Right hindlimb (tissue), 1 donor: ENCODE measurements at regions not wholly inside any gene's neighbourhood (a gene's known extent, or its start where the extent isn't known, plus 50 kb on each side); places are given as distances from the start of the nearest gene placed in this dataset.
"Not testable (repeated sequence)": the region's sequence is repeated elsewhere in the genome, so short reads cannot be mapped to it uniquely, and the experiment has no call there.

Source experiments
- DNase-seq: peaks from one replicate; pipeline ENCODE4 v3.0.0-alpha.2; 2018

GRCh38 chr6:167408235-167408869 is 83.5 kb downstream of the TTLL2 start:
- DNase-seq: no peak

DNA sequence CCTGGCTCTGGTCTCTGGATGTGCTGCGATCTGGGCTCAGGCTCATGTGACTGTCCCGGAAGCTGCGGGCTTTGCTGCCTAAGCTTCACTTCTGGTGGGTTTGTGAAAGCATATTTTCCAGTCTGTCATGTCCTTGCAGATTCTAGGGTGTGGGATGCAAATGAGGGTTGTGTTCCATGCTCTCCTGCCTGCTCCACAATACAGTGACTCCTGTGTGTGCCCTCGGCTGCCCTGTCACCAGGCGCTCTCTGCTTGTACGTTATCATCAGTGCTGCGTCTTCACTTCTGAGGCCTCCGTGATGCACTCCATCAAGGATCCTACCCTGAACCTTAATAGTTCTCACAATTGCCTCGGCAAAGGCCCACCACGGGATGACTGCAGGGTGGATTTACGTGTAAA is 84.2 kb downstream of the TTLL2 start:
- DNase-seq: no peak

DNA sequence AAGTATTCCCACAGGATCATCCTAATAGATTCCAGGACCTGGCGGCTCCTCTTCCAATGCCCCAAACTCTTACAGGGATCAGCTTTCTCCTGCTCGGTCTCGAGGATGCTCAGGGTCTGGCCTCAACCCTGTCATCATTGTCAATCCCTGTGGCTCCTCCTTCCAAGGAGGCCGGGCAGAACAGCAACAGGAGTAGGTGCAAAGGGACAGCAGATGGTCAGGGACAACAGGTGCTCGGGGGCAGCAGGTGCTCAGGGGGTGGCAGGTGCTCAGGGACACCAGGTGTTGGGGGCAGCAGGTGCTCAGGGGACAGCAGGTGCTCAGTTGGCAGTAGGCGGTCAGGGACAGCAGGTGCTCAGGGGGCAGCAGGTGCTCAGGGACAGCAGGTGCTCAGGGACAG is 84.8 kb downstream of the TTLL2 start:
- DNase-seq: no peak

- no peak for DNase-seq
These were observed 85.6 kb downstream of the TTLL2 start for GRCh38 chr6:167410462-167410861.

GRCh38 chr6:167412506-167412905 is 87.6 kb downstream of the TTLL2 start:
- DNase-seq: no peak

GRCh38 chr6:167415441-167415961 is 90.6 kb downstream of the TTLL2 start:
- DNase-seq: no peak

GRCh38 chr6:167416676-167417430 is 92.0 kb downstream of the TTLL2 start:
- no peak for DNase-seq

GRCh38 chr6:167420177-167420576 is 95.3 kb downstream of the TTLL2 start:
- no peak for DNase-seq

DNA sequence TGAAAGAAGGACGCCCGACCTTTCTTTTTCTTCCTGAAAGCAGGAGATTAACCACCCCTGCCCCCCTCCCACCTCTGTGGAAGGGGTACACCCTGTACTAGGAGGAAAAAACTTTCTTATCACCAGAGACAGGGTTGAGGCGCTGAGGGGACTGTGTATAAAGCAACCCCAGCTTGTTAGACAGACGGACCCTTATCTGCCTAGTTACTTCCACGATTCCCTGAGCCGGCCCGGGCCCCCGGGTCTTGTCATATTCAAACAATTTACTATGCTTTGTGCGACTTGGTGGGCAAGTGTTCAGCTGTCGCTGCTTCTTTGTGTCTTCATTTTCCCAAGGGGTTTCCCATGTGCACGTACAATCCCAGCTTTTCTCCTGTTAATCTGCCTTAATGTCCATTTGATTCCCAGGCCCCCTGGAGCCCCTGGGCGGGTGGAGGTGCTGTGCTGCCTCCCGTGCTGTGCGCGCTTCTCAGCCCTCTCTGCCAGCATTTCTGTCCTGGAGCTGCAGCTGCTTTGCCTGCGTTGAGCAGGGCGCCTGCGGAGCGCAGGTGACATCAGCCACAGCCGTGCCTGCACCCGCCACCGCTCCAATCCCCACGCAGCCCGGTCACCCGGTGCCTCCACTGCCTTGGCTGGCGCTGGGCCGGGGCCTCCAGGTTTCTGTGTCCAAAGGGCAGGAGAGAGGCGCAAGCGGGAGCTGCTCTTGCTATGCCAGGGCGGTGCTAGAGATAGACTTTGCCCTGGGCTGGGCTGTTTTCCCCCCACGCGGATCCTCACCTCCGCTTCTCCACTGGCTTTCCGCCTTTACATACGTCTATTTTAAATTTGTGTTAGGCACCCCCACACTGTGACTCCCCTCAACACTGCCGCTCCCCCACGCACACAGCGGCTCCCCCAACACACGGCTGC is 96.2 kb downstream of the TTLL2 start:
- DNase-seq: no peak

GRCh38 chr6:167421944-167422343 is 97.1 kb downstream of the TTLL2 start:
- DNase-seq: not testable (repeated sequence)

GRCh38 chr6:167422934-167423333 is 98.0 kb downstream of the TTLL2 start:
- DNase-seq: no peak

- no peak for DNase-seq
These were observed 99.3 kb downstream of the TTLL2 start for GRCh38 chr6:167424060-167424673.

GRCh38 chr6:167424700-167425099 is 99.8 kb downstream of the TTLL2 start:
- no peak for DNase-seq

- no peak for DNase-seq
These were observed 101.2 kb downstream of the TTLL2 start for GRCh38 chr6:167426084-167426483.

GRCh38 chr6:167426651-167427050 is 101.8 kb downstream of the TTLL2 start:
- DNase-seq: peak; percentile 35

GRCh38 chr6:167428664-167429333 is 103.9 kb downstream of the TTLL2 start:
- no peak for DNase-seq

- no peak for DNase-seq
These were observed 104.5 kb downstream of the TTLL2 start for GRCh38 chr6:167429353-167429752.

- DNase-seq: no peak
These were observed 110.4 kb downstream of the TTLL2 start for GRCh38 chr6:167435209-167435728.

- no peak for DNase-seq
These were observed 113.1 kb downstream of the TTLL2 start for GRCh38 chr6:167437888-167438484.

- DNase-seq: peak; percentile 35
These were observed 116.9 kb downstream of the TTLL2 start for GRCh38 chr6:167441715-167442206.

- no peak for DNase-seq
These were observed 117.4 kb downstream of the TTLL2 start for GRCh38 chr6:167442245-167442644.
